IMR-90 (cell line): ENCODE measurements at regions not wholly inside any gene's neighbourhood (a gene's known extent, or its start where the extent isn't known, plus 50 kb on each side); places are given as distances from the start of the nearest gene placed in this dataset.

Experiments used
- ATAC-seq: fragments of 200-7000 bp; cut with Tn5 transposase; 2 replicates; pipeline ENCODE4 v1.9.1; 2020; ENCODE audit warnings: low read depth, mild to moderate bottlenecking, moderate library complexity
- BruUV-seq: library from RNA; stranded (reverse); fragments of 400-500 nt; replicated peaks from 2 replicates; lab custom pipeline; 2021; lab: Mats Ljungman, UMichigan
- CTCF ChIA-PET: fragments of 300-600 bp; formaldehyde crosslinking; extraction: SDS; loops from one replicate; lab custom pipeline; 2021; ENCODE audit warnings: antibody characterized with exemption; lab: Yijun Ruan, JAX
- POLR2A ChIA-PET: fragments of 300-600 bp; sonication (Branson Sonifier 250); formaldehyde crosslinking; loops from one replicate; lab custom pipeline; 2022; ENCODE audit warnings: antibody characterized with exemption; ENCODE audit not compliant: unreplicated experiment; lab: Charles Lee
- DNase-seq: peaks from one replicate; pipeline ENCODE4 v3.0.0; 2013
- H2AFZ ChIP-seq: replicated peaks from 2 replicates; pipeline ENCODE3; 2013; ENCODE audit warnings: low read length, mild to moderate bottlenecking; ENCODE audit not compliant: poor library complexity
- H2AK5ac ChIP-seq: 2 replicates; pipeline ENCODE4 v1.6.1; 2013; ENCODE audit warnings: low read depth, low read length, inconsistent platforms
- H2AK9ac ChIP-seq: replicated peaks from 2 replicates; pipeline ENCODE3; 2013; ENCODE audit warnings: mild to moderate bottlenecking, low read depth, low read length, moderate library complexity; ENCODE audit not compliant: poor library complexity
- H2BK120ac ChIP-seq: 2 replicates; pipeline ENCODE4 v1.6.1; 2013; ENCODE audit warnings: low read depth, low read length, inconsistent platforms
- H2BK15ac ChIP-seq: 3 replicates; pipeline ENCODE4 v1.6.1; 2013; ENCODE audit warnings: low read depth, low read length, inconsistent platforms
- H2BK20ac ChIP-seq: 2 replicates; pipeline ENCODE4 v1.6.1; 2013; ENCODE audit warnings: low read depth, mild to moderate bottlenecking, inconsistent platforms, low read length, moderate library complexity
- H2BK5ac ChIP-seq: 2 replicates; pipeline ENCODE4 v1.6.1; 2013; ENCODE audit warnings: mild to moderate bottlenecking, low read depth, low read length, inconsistent platforms; ENCODE audit not compliant: poor library complexity, severe bottlenecking
- H3K14ac ChIP-seq: replicated peaks from 2 replicates; pipeline ENCODE4 v1.6.1; 2013; ENCODE audit warnings: low read depth, low read length, inconsistent platforms
- H3K18ac ChIP-seq: 2 replicates; pipeline ENCODE4 v1.6.1; 2013; ENCODE audit warnings: low read depth, low read length, control low read depth
- H3K23ac ChIP-seq: 2 replicates; pipeline ENCODE4 v1.6.1; 2013; ENCODE audit warnings: low read depth, low read length, inconsistent platforms
- H3K27ac ChIP-seq: 2 replicates; pipeline ENCODE4 v1.5.1; 2013; ENCODE audit warnings: mild to moderate bottlenecking, control low read depth, low read length; ENCODE audit not compliant: insufficient read depth
- H3K27me3 ChIP-seq: 2 replicates; pipeline ENCODE4 v1.6.1; 2013; ENCODE audit warnings: low read length; ENCODE audit not compliant: control insufficient read depth, insufficient read depth
- H3K36me3 ChIP-seq: 2 replicates; pipeline ENCODE4 v1.6.1; 2013; ENCODE audit warnings: low read length, mixed read lengths; ENCODE audit not compliant: control insufficient read depth, insufficient read depth
- H3K4ac ChIP-seq: 2 replicates; pipeline ENCODE4 v1.6.1; 2013; ENCODE audit warnings: low read depth, low read length, inconsistent platforms
- H3K4me1 ChIP-seq: 2 replicates; pipeline ENCODE4 v1.6.1; 2013; ENCODE audit warnings: low read length, mixed read lengths; ENCODE audit not compliant: control insufficient read depth, insufficient read depth
- H3K4me2 ChIP-seq: 2 replicates; pipeline ENCODE4 v1.6.1; 2013; ENCODE audit warnings: low read depth, mild to moderate bottlenecking, control low read depth, low read length, moderate library complexity
- H3K4me3 ChIP-seq: 2 replicates; pipeline ENCODE4 v1.5.1; 2013; ENCODE audit warnings: low read depth, mild to moderate bottlenecking, control low read depth, low read length, moderate library complexity; ENCODE audit not compliant: insufficient read depth
- H3K56ac ChIP-seq: 2 replicates; pipeline ENCODE4 v1.6.1; 2013; ENCODE audit warnings: low read length, inconsistent platforms; ENCODE audit not compliant: insufficient read depth; ENCODE audit errors: extremely low read depth
- H3K79me1 ChIP-seq, 2 experiments: 2 replicates each; pipeline ENCODE4 v1.6.1; 2013; ENCODE audit warnings: low read length in 2 of 2, inconsistent platforms in 1 of 2, low read depth in 1 of 2
- H3K9ac ChIP-seq: 2 replicates; pipeline ENCODE4 v1.6.1; 2013; ENCODE audit warnings: low read depth, low read length, control low read depth
- H3K9me1 ChIP-seq: 2 replicates; pipeline ENCODE4 v1.6.1; 2013; ENCODE audit warnings: low read length, inconsistent platforms; ENCODE audit not compliant: insufficient read depth
- H3K9me3 ChIP-seq: 2 replicates; pipeline ENCODE4 v1.6.1; 2013; ENCODE audit warnings: low read length; ENCODE audit not compliant: control insufficient read depth, insufficient read depth
- H4K20me1 ChIP-seq: 2 replicates; pipeline ENCODE4 v1.6.1; 2013; ENCODE audit warnings: low read length, inconsistent platforms; ENCODE audit not compliant: insufficient read depth
- H4K5ac ChIP-seq: 2 replicates; pipeline ENCODE4 v1.6.1; 2013; ENCODE audit warnings: mild to moderate bottlenecking, low read depth, low read length, control low read depth
- H4K8ac ChIP-seq, 2 experiments: 2 replicates each; pipeline ENCODE4 v1.6.1; 2013; ENCODE audit warnings: low read depth in 2 of 2, low read length in 2 of 2, control low read depth in 1 of 2, inconsistent platforms in 1 of 2
- H4K91ac ChIP-seq: 2 replicates; pipeline ENCODE4 v1.6.1; 2013; ENCODE audit warnings: low read depth, low read length, inconsistent platforms; ENCODE audit not compliant: insufficient read depth
- BHLHE40 ChIP-seq: fragments of 150-350 bp; IDR thresholded peaks from 2 replicates; pipeline ENCODE4 v1.6.1; 2016; ENCODE audit warnings: mild to moderate bottlenecking, low read depth, low read length
- CEBPB ChIP-seq: IDR thresholded peaks from 2 replicates; pipeline ENCODE4 v1.6.1; 2012; ENCODE audit warnings: low read depth, low read length, improper control_type of control experiment
- CHD1 ChIP-seq: IDR thresholded peaks from 2 replicates; pipeline ENCODE4 v1.6.1; 2012; ENCODE audit warnings: low read depth, low read length, improper control_type of control experiment
- FOS ChIP-seq: fragments of 150-350 bp; IDR thresholded peaks from 2 replicates; pipeline ENCODE4 v1.6.1; 2016; ENCODE audit warnings: low read depth, low read length
- MAFK ChIP-seq: IDR thresholded peaks from 2 replicates; pipeline ENCODE4 v1.6.1; 2012; ENCODE audit warnings: low read depth, low read length, improper control_type of control experiment
- MAZ ChIP-seq: IDR thresholded peaks from 2 replicates; pipeline ENCODE4 v1.6.1; 2012; ENCODE audit warnings: low read depth, mild to moderate bottlenecking, low read length, improper control_type of control experiment, moderate library complexity, borderline replicate concordance
- MXI1 ChIP-seq: IDR thresholded peaks from 2 replicates; pipeline ENCODE4 v1.6.1; 2012; ENCODE audit warnings: low read depth, mild to moderate bottlenecking, low read length, moderate library complexity, borderline replicate concordance
- NFE2L2 ChIP-seq: fragments of 150-350 bp; IDR thresholded peaks from 2 replicates; pipeline ENCODE4 v1.6.1; 2016; ENCODE audit warnings: low read depth, mild to moderate bottlenecking, low read length
- POLR2A ChIP-seq: IDR thresholded peaks from 2 replicates; pipeline ENCODE4 v1.6.1; 2012; ENCODE audit warnings: mild to moderate bottlenecking, low read depth, low read length
- RAD21 ChIP-seq: IDR thresholded peaks from 2 replicates; pipeline ENCODE4 v1.6.1; 2012; ENCODE audit warnings: low read length, improper control_type of control experiment
- RCOR1 ChIP-seq: IDR thresholded peaks from 2 replicates; pipeline ENCODE4 v1.6.1; 2012; ENCODE audit warnings: mild to moderate bottlenecking, low read length, improper control_type of control experiment; ENCODE audit not compliant: insufficient replicate concordance
- RFX5 ChIP-seq: IDR thresholded peaks from 2 replicates; pipeline ENCODE4 v1.8.0; 2012; ENCODE audit warnings: low read depth, mild to moderate bottlenecking, low read length, moderate library complexity
- SMC3 ChIP-seq: fragments of 150-350 bp; IDR thresholded peaks from 2 replicates; pipeline ENCODE4 v1.6.1; 2016; ENCODE audit warnings: low read depth, mild to moderate bottlenecking, antibody characterized with exemption, low read length, moderate library complexity
- WGBS, 2 experiments: methylation state at CpG; one replicate each; pipeline versions ENCODE4 v1.1.5 to v1.1.7; 2013; ENCODE audit warnings: missing lambda C conversion rate in 2 of 2; ENCODE audit not compliant: insufficient read length in 1 of 2; ENCODE audit errors: extremely low coverage in 2 of 2; 5-methylcytosine and 5-hydroxymethylcytosine counted together
- dilution Hi-C: fragments of 300-500 bp; cut with HindIII; formaldehyde crosslinking; loops from one replicate; pipeline ENCODE4 v1.14.3; 2018; ENCODE audit warnings: low sequenced_read_pairs; ENCODE audit not compliant: unreplicated experiment
- in situ Hi-C: fragments of 300-500 bp; cut with MboI; formaldehyde crosslinking; loops from 3 replicates; pipeline ENCODE4 v1.14.3; 2019; ENCODE audit warnings: low sequenced_read_pairs, inconsistent platforms, mixed read lengths
- intact Hi-C: fragments of 100-400 bp; cut with micrococcal nuclease; formaldehyde crosslinking; loops from 2 replicates; pipeline ENCODE4 v1.10.0; 2022
- TF ChIP-seq, protein P1 (sequence below): fragments of 150-350 bp; IDR thresholded peaks from 2 replicates; pipeline ENCODE4 v1.6.1; 2016; ENCODE audit warnings: low read depth, mild to moderate bottlenecking, low read length, moderate library complexity, borderline replicate concordance
- TF ChIP-seq, protein P2 (sequence below): fragments of 150-350 bp; IDR thresholded peaks from 2 replicates; pipeline ENCODE4 v1.6.1; 2017; ENCODE audit warnings: mild to moderate bottlenecking, antibody characterized with exemption, low read length, low read depth
- TF ChIP-seq, protein P3 (sequence below): conservative IDR thresholded peaks from 2 replicates; pipeline ENCODE4 v1.5.1; 2012; ENCODE audit warnings: mild to moderate bottlenecking, low read depth, low read length, improper control_type of control experiment

DNA sequence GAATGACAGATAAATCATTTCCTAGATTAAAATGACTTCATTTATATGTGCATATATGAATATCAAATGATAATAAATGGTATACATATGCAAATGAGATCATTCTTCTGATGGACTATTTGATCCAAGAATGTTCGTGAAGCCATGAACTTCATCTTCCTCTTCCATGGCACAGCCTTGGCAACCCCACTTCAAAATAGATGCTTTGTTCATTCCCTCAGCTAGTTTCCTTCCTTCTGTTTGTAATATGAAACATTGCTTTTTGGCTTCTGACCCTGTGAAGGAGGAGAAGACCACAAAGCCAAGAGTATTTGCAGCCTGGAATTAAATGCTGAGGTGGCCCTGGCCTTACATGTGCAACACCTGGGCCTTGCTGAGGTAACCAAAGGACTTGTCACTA, 106.8 kb upstream of the LIFR start:
- in situ Hi-C loops (no loop called here), intact Hi-C loops (loop anchor here (5.0 kb wide), 1 partner anchor 106 kb away; the partner anchor contains the start of gene LIFR), dilution Hi-C loops (no loop called here)
- no peaks in the 10 kb centered on the region; the same call in 1 of the 2 replicates for H3K4me1 ChIP-seq
- no peak overlapping the region for H2BK20ac ChIP-seq
- H3K56ac ChIP-seq: no peak overlapping the region
- no peak overlapping the region for H2AK5ac ChIP-seq
- ChIA-PET POLR2A (no interaction called here), CTCF (no interaction called here)
- H3K9me1 ChIP-seq: no peaks in the 10 kb centered on the region; the same call in 1 of the 2 replicates
- H4K20me1 ChIP-seq: no peaks in the 10 kb centered on the region
- no peak overlapping the region for H3K27ac ChIP-seq
- H2AFZ ChIP-seq: no peak overlapping the region
- no peak overlapping the region for H4K5ac ChIP-seq
- no peak overlapping the region for H3K9ac ChIP-seq
- H3K18ac ChIP-seq: no peak overlapping the region
- H2BK120ac ChIP-seq: no peak overlapping the region
- WGBS, 2 experiments: no CpG with 5 or more reads among the region's 1 CpG
- no peak overlapping the region for H4K8ac ChIP-seq
- no peak overlapping the region for H2BK15ac ChIP-seq
- ATAC-seq (no peak), DNase-seq (no peak)
- TF ChIP-seq RFX5 (no peak), SMC3 (no peak), RAD21 (no peak), RCOR1 (no peak), FOS (no peak), NFE2L2 (no peak), MAFK (no peak), MXI1 (no peak), BHLHE40 (no peak), CEBPB (no peak), POLR2A (no peak), CHD1 (no peak), MAZ (no peak)
- TF ChIP-seq, protein P1, sequence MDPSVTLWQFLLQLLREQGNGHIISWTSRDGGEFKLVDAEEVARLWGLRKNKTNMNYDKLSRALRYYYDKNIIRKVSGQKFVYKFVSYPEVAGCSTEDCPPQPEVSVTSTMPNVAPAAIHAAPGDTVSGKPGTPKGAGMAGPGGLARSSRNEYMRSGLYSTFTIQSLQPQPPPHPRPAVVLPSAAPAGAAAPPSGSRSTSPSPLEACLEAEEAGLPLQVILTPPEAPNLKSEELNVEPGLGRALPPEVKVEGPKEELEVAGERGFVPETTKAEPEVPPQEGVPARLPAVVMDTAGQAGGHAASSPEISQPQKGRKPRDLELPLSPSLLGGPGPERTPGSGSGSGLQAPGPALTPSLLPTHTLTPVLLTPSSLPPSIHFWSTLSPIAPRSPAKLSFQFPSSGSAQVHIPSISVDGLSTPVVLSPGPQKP: no peak
- TF ChIP-seq, protein P2, sequence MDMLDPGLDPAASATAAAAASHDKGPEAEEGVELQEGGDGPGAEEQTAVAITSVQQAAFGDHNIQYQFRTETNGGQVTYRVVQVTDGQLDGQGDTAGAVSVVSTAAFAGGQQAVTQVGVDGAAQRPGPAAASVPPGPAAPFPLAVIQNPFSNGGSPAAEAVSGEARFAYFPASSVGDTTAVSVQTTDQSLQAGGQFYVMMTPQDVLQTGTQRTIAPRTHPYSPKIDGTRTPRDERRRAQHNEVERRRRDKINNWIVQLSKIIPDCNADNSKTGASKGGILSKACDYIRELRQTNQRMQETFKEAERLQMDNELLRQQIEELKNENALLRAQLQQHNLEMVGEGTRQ: no peak
- TF ChIP-seq, protein P3, sequence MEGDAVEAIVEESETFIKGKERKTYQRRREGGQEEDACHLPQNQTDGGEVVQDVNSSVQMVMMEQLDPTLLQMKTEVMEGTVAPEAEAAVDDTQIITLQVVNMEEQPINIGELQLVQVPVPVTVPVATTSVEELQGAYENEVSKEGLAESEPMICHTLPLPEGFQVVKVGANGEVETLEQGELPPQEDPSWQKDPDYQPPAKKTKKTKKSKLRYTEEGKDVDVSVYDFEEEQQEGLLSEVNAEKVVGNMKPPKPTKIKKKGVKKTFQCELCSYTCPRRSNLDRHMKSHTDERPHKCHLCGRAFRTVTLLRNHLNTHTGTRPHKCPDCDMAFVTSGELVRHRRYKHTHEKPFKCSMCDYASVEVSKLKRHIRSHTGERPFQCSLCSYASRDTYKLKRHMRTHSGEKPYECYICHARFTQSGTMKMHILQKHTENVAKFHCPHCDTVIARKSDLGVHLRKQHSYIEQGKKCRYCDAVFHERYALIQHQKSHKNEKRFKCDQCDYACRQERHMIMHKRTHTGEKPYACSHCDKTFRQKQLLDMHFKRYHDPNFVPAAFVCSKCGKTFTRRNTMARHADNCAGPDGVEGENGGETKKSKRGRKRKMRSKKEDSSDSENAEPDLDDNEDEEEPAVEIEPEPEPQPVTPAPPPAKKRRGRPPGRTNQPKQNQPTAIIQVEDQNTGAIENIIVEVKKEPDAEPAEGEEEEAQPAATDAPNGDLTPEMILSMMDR: no peak
- H3K4ac ChIP-seq: no peak overlapping the region
- H3K9me3 ChIP-seq: no peaks in the 10 kb centered on the region
- H4K91ac ChIP-seq: no peak overlapping the region
- H3K79me1 ChIP-seq: no peaks in the 10 kb centered on the region
- no peaks in the 10 kb centered on the region for H3K36me3 ChIP-seq
- no peak overlapping the region for H3K4me3 ChIP-seq
- peaks cover 19% of the 10 kb centered on the region for H3K27me3 ChIP-seq
- no peak overlapping the region for H2AK9ac ChIP-seq
- H3K14ac ChIP-seq: no peak overlapping the region
- BruUV-seq: no TSS peak
- H3K23ac ChIP-seq: no peak overlapping the region
- H2BK5ac ChIP-seq: no peak overlapping the region
- no peak overlapping the region for H3K4me2 ChIP-seq
